ENCODE measurements at regions not wholly inside any gene's neighbourhood (a gene's known extent, or its start where the extent isn't known, plus 50 kb on each side); places are given as distances from the start of the nearest gene placed in this dataset.

DNA sequence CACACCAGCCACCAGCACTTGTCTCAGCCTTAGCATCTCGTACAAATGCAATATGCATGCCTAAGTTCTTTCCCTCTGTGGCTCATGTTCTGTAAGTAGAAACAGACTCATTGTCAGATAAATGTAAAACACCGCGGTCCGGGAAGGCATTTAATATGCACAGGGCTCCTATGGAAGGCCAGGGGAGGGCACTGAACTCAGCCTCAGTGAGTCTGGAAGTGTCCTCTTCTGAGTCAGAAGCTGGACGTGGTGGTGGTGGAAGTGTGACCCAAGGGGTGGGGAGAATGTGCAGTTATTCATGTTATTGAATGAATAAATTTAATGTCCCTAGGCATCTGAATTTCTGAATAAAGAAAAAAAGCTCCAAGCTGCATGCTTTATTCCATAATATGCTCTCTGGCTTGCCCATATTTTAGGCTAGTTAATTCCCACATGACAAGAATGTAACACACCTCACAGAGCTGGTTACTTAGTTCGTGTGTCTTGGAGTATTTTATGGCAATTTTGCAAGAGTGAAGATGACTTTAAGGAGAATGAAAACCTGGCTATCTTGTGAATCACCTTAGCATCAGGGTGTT, 193.1 kb upstream of the GATB start:
- Histone ChIP-seq H3K9me3 (no peaks in the 10 kb centered on the region), H3K4me3 (no peak overlapping the region), H3K4me1 (no peaks in the 10 kb centered on the region), H3K9ac (ENCODE audit: low read depth in 2 of 2, low read length in 2 of 2) (no peak overlapping the region), H3K36me3 (no peaks in the 10 kb centered on the region), H3K27ac (no peak overlapping the region), H3K27me3 (no peaks in the 10 kb centered on the region)
- no peak for TF ChIP-seq CTCF (IDR thresholded peaks at IDR 0.05)
- intact Hi-C loops (cut with DNase I): no loop called here
- DNase-seq: no peak

- Histone ChIP-seq H3K9me3 (no peaks in the 10 kb centered on the region), H3K4me1 (no peaks in the 10 kb centered on the region), H3K4me3 (no peak overlapping the region), H3K36me3 (no peaks in the 10 kb centered on the region), H3K27ac (no peak overlapping the region), H3K9ac (ENCODE audit: low read depth in 2 of 2, low read length in 2 of 2) (no peak overlapping the region), H3K27me3 (no peaks in the 10 kb centered on the region)
- no peak for DNase-seq
- intact Hi-C loops (cut with DNase I): no loop called here
- no peak for TF ChIP-seq CTCF (IDR thresholded peaks at IDR 0.05)
Observed at GRCh38 chr4:151953312-151953711, 192.5 kb upstream of the GATB start.

DNA sequence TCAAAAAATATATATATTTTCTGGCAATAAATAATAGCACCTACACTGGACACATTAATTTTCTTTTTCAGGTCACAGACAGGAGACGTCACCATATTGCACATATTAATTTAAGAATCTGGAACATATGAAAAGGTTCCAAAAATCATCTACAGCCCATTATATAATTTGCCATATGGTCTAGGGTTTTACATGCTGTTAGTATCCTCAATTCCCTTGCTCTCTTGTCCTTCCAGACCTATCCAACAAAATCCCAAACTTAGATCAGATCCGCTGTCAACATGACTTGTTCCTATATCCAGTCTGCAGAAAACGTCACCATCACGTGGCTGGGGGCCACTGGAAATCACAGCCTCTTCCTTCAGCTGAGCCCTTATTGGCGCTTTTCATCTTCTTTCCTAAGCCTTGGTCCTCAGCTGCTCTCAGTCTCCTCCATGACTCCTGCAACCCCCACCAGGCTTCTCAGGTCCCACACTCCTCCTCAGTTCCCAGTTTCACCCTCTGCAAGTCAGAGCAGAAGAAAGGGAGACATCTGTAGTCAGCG, 192.0 kb upstream of the GATB start:
- no peak for DNase-seq
- TF ChIP-seq CTCF (IDR thresholded peaks at IDR 0.05): no peak
- no peaks in the 10 kb centered on the region for H3K9me3 ChIP-seq
- H3K4me1 ChIP-seq: no peaks in the 10 kb centered on the region
- intact Hi-C loops (cut with DNase I): no loop called here
- no peak overlapping the region for H3K27ac ChIP-seq
- no peaks in the 10 kb centered on the region for H3K27me3 ChIP-seq
- H3K9ac ChIP-seq (ENCODE audit: low read depth in 2 of 2, low read length in 2 of 2): no peak overlapping the region
- H3K4me3 ChIP-seq: no peak overlapping the region
- no peaks in the 10 kb centered on the region for H3K36me3 ChIP-seq

GRCh38 chr4:151952137-151952536, 191.3 kb upstream of the GATB start:
- Histone ChIP-seq H3K27me3 (no peaks in the 10 kb centered on the region), H3K9me3 (no peaks in the 10 kb centered on the region), H3K4me3 (no peak overlapping the region), H3K9ac (ENCODE audit: low read depth in 2 of 2, low read length in 2 of 2) (no peak overlapping the region), H3K27ac (no peak overlapping the region), H3K36me3 (no peaks in the 10 kb centered on the region), H3K4me1 (no peaks in the 10 kb centered on the region)
- DNase-seq: no peak
- intact Hi-C loops (cut with DNase I): no loop called here
- no peak for TF ChIP-seq CTCF (IDR thresholded peaks at IDR 0.05)

DNA sequence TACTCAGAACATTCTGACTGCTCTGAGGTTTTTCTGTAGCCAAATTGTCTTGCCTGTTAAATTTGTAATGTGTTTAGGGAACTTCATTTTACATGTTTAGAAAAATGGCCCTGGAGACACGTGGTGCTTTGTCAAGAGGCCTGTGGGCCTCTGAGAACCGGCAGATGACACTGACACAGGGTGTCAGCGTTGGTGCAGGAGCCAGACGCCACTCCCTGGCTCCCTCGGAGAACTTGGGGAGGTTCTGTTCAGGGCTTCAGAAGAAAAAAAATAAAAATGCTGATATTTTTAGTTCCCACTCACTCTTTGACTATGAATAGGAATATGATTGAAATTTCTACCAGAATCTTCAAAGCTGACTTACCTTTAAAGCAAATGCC, 190.9 kb upstream of the GATB start:
- Histone ChIP-seq H3K9me3 (no peaks in the 10 kb centered on the region), H3K4me1 (no peaks in the 10 kb centered on the region), H3K36me3 (no peaks in the 10 kb centered on the region), H3K27ac (no peak overlapping the region), H3K4me3 (no peak overlapping the region), H3K9ac (ENCODE audit: low read depth in 2 of 2, low read length in 2 of 2) (no peak overlapping the region), H3K27me3 (no peaks in the 10 kb centered on the region)
- intact Hi-C loops (cut with DNase I): no loop called here
- TF ChIP-seq CTCF (IDR thresholded peaks at IDR 0.05): no peak
- no peak for DNase-seq
